Liver (tissue), 8 donors: ENCODE measurements at regions not wholly inside any gene's neighbourhood (a gene's known extent, or its start where the extent isn't known, plus 50 kb on each side); places are given as distances from the start of the nearest gene placed in this dataset.
A peak's percentile ranks its signal among the peaks of the same experiment; 100 is the strongest.
"Not testable (repeated sequence)": the region's sequence is repeated elsewhere in the genome, so short reads cannot be mapped to it uniquely, and the experiment has no call there.

Experiments used
- DNase-seq: peaks from one replicate; pipeline ENCODE4 v3.0.0-alpha.2; 2017; ENCODE audit warnings: low spot score
- H3K27ac ChIP-seq, 2 donors: one replicate each; pipeline ENCODE4 v1.7.0; 2013; ENCODE audit warnings: inconsistent platforms in 2 of 2, low read length in 2 of 2, control low read depth in 1 of 2, low read depth in 1 of 2, mild to moderate bottlenecking in 1 of 2
- H3K27me3 ChIP-seq, 4 donors: one replicate each; pipeline versions ENCODE4 v1.6.1 to v1.7.0; 2013; ENCODE audit warnings: low read length in 3 of 4, inconsistent platforms in 1 of 4, mild to moderate bottlenecking in 1 of 4, moderate library complexity in 1 of 4; ENCODE audit not compliant: control insufficient read depth in 4 of 4, insufficient read depth in 4 of 4
- H3K36me3 ChIP-seq, 4 donors: one replicate each; pipeline versions ENCODE4 v1.6.1 to v1.7.0; 2013; ENCODE audit warnings: low read length in 3 of 4, mild to moderate bottlenecking in 3 of 4, low read depth in 1 of 4, moderate library complexity in 1 of 4; ENCODE audit not compliant: control insufficient read depth in 4 of 4, insufficient read depth in 3 of 4
- H3K4me1 ChIP-seq, 4 donors: one replicate each; pipeline versions ENCODE4 v1.6.1 to v1.7.0; 2013; ENCODE audit warnings: low read length in 3 of 4, mild to moderate bottlenecking in 3 of 4, moderate library complexity in 1 of 4; ENCODE audit not compliant: control insufficient read depth in 4 of 4, insufficient read depth in 4 of 4
- H3K4me3 ChIP-seq, 3 donors: one replicate each; pipeline versions ENCODE4 v1.6.1 to v1.7.0; 2013; ENCODE audit warnings: low read length in 3 of 3, control low read depth in 1 of 3, low read depth in 1 of 3, mild to moderate bottlenecking in 1 of 3
- H3K9ac ChIP-seq, 2 donors: one replicate each; pipeline ENCODE4 v1.7.0; 2013; ENCODE audit warnings: low read length in 2 of 2, mild to moderate bottlenecking in 2 of 2, moderate library complexity in 2 of 2, control low read depth in 1 of 2, low read depth in 1 of 2
- H3K9me3 ChIP-seq, 4 donors: one replicate each; pipeline versions ENCODE4 v1.6.1 to v1.7.0; 2013; ENCODE audit warnings: low read length in 3 of 4; ENCODE audit not compliant: control insufficient read depth in 4 of 4
- CTCF ChIP-seq: fragments of 150-350 bp; IDR thresholded peaks from 2 replicates; pipeline ENCODE4 v1.5.1; 2017; ENCODE audit warnings: improper control_type of control experiment, low read depth, low read length; ENCODE audit not compliant: missing input control
- GABPA ChIP-seq, 2 donors: IDR thresholded peaks in 1 of 2; conservative IDR thresholded peaks in 1 of 2; 2 replicates each; pipeline ENCODE4 v1.6.1; 2016; ENCODE audit warnings: antibody characterized with exemption in 2 of 2, mild to moderate bottlenecking in 1 of 2, moderate library complexity in 1 of 2
- HNF4A ChIP-seq, 2 donors: conservative IDR thresholded peaks; 2 replicates each; pipeline ENCODE4 v1.6.1; 2016; ENCODE audit warnings: antibody characterized with exemption in 2 of 2, mild to moderate bottlenecking in 2 of 2
- HNF4G ChIP-seq: IDR thresholded peaks from 2 replicates; pipeline ENCODE4 v1.6.1; 2016; ENCODE audit warnings: antibody characterized with exemption
- JUND ChIP-seq, 2 donors: IDR thresholded peaks; 2 replicates each; pipeline ENCODE4 v1.6.1; 2016; ENCODE audit warnings: antibody characterized with exemption in 2 of 2
- NR2F2 ChIP-seq: IDR thresholded peaks from 2 replicates; pipeline ENCODE4 v1.6.1; 2016; ENCODE audit warnings: antibody characterized with exemption
- RAD21 ChIP-seq, 2 donors: IDR thresholded peaks; 2 replicates each; pipeline ENCODE4 v1.6.1; 2016; ENCODE audit warnings: antibody characterized with exemption in 2 of 2, mild to moderate bottlenecking in 2 of 2
- RXRA ChIP-seq, 2 donors: IDR thresholded peaks; 2 replicates each; pipeline ENCODE4 v1.6.1; 2017 to 2018; ENCODE audit warnings: antibody characterized with exemption in 2 of 2, mild to moderate bottlenecking in 1 of 2
- TAF1 ChIP-seq: conservative IDR thresholded peaks from 2 replicates; pipeline ENCODE4 v1.6.1; 2016; ENCODE audit warnings: antibody characterized with exemption, mild to moderate bottlenecking
- YY1 ChIP-seq: IDR thresholded peaks from 2 replicates; pipeline ENCODE4 v1.6.1; 2016; ENCODE audit warnings: antibody characterized with exemption, mild to moderate bottlenecking
- WGBS: extraction: QIAGEN DNeasy Blood & Tissue Kit; methylation state at CpG from one replicate; pipeline ENCODE4 v1.1.7; 2013; 5-methylcytosine and 5-hydroxymethylcytosine counted together
- TF ChIP-seq, protein P1 (sequence below): IDR thresholded peaks from 2 replicates; pipeline ENCODE4 v1.6.1; 2016; ENCODE audit warnings: antibody characterized with exemption, mild to moderate bottlenecking
- TF ChIP-seq, protein P2 (sequence below): IDR thresholded peaks from 2 replicates; pipeline ENCODE4 v1.6.1; 2016; ENCODE audit warnings: antibody characterized with exemption
- donor health status: healthy.
- donor health status: healthy.
- donor health status: healthy.
- donor health status: healthy.
- donor health status: healthy.

GRCh38 chr4:155442267-155443105 is 65.7 kb upstream of the MAP9 start:
- Histone ChIP-seq H3K36me3 (no peaks in the 10 kb centered on the region), H3K9me3 (peaks cover 0 to 1% (median 0%) of the 10 kb centered on the region in 4 donors), H3K4me1 (peaks cover 0 to 7% (median 3%) of the 10 kb centered on the region in 4 donors), H3K27me3 (no peaks in the 10 kb centered on the region), H3K4me3 (no peak overlapping the region), H3K9ac (peak overlapping the region in 1 of 2 donors; percentile 31), H3K27ac (peak overlapping the region in 1 of 2 donors; percentile 31)
- WGBS: 54% methylated on average over 10 of the region's 10 CpGs
- TF ChIP-seq, protein P1, sequence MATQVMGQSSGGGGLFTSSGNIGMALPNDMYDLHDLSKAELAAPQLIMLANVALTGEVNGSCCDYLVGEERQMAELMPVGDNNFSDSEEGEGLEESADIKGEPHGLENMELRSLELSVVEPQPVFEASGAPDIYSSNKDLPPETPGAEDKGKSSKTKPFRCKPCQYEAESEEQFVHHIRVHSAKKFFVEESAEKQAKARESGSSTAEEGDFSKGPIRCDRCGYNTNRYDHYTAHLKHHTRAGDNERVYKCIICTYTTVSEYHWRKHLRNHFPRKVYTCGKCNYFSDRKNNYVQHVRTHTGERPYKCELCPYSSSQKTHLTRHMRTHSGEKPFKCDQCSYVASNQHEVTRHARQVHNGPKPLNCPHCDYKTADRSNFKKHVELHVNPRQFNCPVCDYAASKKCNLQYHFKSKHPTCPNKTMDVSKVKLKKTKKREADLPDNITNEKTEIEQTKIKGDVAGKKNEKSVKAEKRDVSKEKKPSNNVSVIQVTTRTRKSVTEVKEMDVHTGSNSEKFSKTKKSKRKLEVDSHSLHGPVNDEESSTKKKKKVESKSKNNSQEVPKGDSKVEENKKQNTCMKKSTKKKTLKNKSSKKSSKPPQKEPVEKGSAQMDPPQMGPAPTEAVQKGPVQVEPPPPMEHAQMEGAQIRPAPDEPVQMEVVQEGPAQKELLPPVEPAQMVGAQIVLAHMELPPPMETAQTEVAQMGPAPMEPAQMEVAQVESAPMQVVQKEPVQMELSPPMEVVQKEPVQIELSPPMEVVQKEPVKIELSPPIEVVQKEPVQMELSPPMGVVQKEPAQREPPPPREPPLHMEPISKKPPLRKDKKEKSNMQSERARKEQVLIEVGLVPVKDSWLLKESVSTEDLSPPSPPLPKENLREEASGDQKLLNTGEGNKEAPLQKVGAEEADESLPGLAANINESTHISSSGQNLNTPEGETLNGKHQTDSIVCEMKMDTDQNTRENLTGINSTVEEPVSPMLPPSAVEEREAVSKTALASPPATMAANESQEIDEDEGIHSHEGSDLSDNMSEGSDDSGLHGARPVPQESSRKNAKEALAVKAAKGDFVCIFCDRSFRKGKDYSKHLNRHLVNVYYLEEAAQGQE: peak; percentile 22
- peak in 1 of 2 donors; percentile 8 for TF ChIP-seq RXRA (IDR thresholded peaks at IDR 0.05)
- TF ChIP-seq RAD21 (IDR thresholded peaks at IDR 0.05): peak; percentile 98 to 99
- TF ChIP-seq CTCF: peak; percentile 98
- no peak for TF ChIP-seq JUND (IDR thresholded peaks at IDR 0.05)
- DNase-seq: peak; percentile 79

DNA sequence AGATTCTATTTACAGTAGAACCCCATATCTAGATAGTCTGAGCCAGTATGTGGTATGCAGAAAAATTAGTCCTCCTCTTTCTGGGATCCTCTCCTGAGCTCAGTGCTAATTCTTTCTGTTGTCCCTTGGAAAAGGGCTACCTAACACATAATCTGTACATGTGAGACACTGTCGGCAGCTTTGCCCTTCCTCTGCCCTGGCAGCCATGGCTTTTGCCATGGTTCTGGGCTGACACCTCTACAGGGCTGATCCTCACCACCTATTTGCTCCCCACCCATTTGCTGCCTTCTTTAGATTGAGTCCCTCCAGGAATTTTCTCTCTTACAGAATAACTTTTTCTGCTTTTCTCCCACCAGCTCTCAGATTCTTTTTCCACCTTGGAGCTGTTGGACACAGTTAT is 64.7 kb upstream of the MAP9 start:
- DNase-seq: no peak
- Histone ChIP-seq H3K36me3 (no peaks in the 10 kb centered on the region), H3K4me3 (no peak overlapping the region), H3K4me1 (peaks cover 0 to 7% (median 3%) of the 10 kb centered on the region in 4 donors), H3K9ac (no peak overlapping the region), H3K27ac (no peak overlapping the region), H3K9me3 (peaks cover 0 to 1% (median 0%) of the 10 kb centered on the region in 4 donors), H3K27me3 (no peaks in the 10 kb centered on the region)
- 75% methylated on average over 1 of the region's 1 CpG for WGBS
- TF ChIP-seq GABPA (IDR thresholded peaks at IDR 0.05 in 1 of 2, conservative IDR thresholded peaks at IDR 0.05 in 1 of 2) (no peak), TAF1 (no peak), HNF4A (conservative IDR thresholded peaks at IDR 0.05) (no peak), CTCF (no peak), HNF4G (no peak), RXRA (IDR thresholded peaks at IDR 0.05) (no peak), NR2F2 (no peak), YY1 (no peak)
- TF ChIP-seq, protein P2, sequence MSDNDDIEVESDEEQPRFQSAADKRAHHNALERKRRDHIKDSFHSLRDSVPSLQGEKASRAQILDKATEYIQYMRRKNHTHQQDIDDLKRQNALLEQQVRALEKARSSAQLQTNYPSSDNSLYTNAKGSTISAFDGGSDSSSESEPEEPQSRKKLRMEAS: no peak

GRCh38 chr4:155439760-155440159 is 63.0 kb upstream of the MAP9 start:
- H3K27me3 ChIP-seq, H3K4me1 ChIP-seq, DNase-seq, H3K36me3 ChIP-seq, H3K27ac ChIP-seq, H3K9ac ChIP-seq, H3K4me3 ChIP-seq, H3K9me3 ChIP-seq: not testable (repeated sequence)
- WGBS: 98% methylated on average over 6 of the region's 6 CpGs
